ENCODE measurements at regions not wholly inside any gene's neighbourhood (a gene's known extent, or its start where the extent isn't known, plus 50 kb on each side); places are given as distances from the start of the nearest gene placed in this dataset.

- peaks cover 11% of the 10 kb centered on the region for H3K27me3 Mint-ChIP-seq (ENCODE audit: unreplicated experiment)
- CTCF ChIA-PET: no interaction called here
- H3K27ac Mint-ChIP-seq (ENCODE audit: unreplicated experiment): no peak overlapping the region
- H3K36me3 Mint-ChIP-seq (ENCODE audit: insufficient read depth, unreplicated experiment): no peaks in the 10 kb centered on the region
- TF ChIP-seq, protein P1, sequence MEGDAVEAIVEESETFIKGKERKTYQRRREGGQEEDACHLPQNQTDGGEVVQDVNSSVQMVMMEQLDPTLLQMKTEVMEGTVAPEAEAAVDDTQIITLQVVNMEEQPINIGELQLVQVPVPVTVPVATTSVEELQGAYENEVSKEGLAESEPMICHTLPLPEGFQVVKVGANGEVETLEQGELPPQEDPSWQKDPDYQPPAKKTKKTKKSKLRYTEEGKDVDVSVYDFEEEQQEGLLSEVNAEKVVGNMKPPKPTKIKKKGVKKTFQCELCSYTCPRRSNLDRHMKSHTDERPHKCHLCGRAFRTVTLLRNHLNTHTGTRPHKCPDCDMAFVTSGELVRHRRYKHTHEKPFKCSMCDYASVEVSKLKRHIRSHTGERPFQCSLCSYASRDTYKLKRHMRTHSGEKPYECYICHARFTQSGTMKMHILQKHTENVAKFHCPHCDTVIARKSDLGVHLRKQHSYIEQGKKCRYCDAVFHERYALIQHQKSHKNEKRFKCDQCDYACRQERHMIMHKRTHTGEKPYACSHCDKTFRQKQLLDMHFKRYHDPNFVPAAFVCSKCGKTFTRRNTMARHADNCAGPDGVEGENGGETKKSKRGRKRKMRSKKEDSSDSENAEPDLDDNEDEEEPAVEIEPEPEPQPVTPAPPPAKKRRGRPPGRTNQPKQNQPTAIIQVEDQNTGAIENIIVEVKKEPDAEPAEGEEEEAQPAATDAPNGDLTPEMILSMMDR (IDR thresholded peaks at IDR 0.05; ENCODE audit: unreplicated experiment): no peak
- no peak overlapping the region for H3K4me3 Mint-ChIP-seq (ENCODE audit: low read depth, unreplicated experiment)
- H3K4me1 Mint-ChIP-seq (ENCODE audit: low read depth, unreplicated experiment): no peaks in the 10 kb centered on the region
- no TSS peak for BruUV-seq (replicated peaks)
- DNase-seq: no peak
- intact Hi-C loops (cut with micrococcal nuclease; ENCODE audit: unreplicated experiment): no loop called here
- H3K9me3 Mint-ChIP-seq (ENCODE audit: low read depth, unreplicated experiment): no peaks in the 10 kb centered on the region
Measured at GRCh38 chr12:15033029-15033428, 60.2 kb downstream of the PDE6H start.

DNA sequence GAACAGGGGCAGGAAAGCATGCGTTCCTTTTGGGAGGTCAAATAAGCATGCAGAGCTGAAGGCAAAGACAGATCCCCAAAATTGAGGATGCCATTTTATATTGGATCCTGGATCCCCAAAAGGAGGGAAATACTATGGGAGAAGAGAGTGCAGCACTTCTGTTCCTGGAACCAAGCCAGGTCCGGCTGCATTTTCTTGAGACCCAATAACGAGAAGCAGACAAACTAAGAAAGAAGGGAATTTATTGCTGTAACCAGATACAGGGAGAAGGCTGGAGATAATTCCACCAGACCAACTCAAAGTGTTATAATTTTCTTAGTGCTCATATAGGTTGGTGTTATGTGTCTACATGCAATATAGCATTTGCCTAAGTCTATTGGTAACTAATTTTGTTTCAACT, 60.8 kb downstream of the PDE6H start:
- intact Hi-C loops (cut with micrococcal nuclease; ENCODE audit: unreplicated experiment): no loop called here
- Mint-ChIP-seq H3K36me3 (ENCODE audit: insufficient read depth, unreplicated experiment) (no peaks in the 10 kb centered on the region), H3K9me3 (ENCODE audit: low read depth, unreplicated experiment) (no peaks in the 10 kb centered on the region), H3K27ac (ENCODE audit: unreplicated experiment) (no peak overlapping the region), H3K4me1 (ENCODE audit: low read depth, unreplicated experiment) (no peaks in the 10 kb centered on the region), H3K27me3 (ENCODE audit: unreplicated experiment) (peaks cover 11% of the 10 kb centered on the region), H3K4me3 (ENCODE audit: low read depth, unreplicated experiment) (no peak overlapping the region)
- BruUV-seq (replicated peaks): no TSS peak
- CTCF ChIA-PET: no interaction called here
- DNase-seq: no peak
- TF ChIP-seq, protein P1 (IDR thresholded peaks at IDR 0.05; ENCODE audit: unreplicated experiment): no peak

- TF ChIP-seq, protein P1 (IDR thresholded peaks at IDR 0.05; ENCODE audit: unreplicated experiment): no peak
- Mint-ChIP-seq H3K4me3 (ENCODE audit: low read depth, unreplicated experiment) (no peak overlapping the region), H3K27me3 (ENCODE audit: unreplicated experiment) (peaks cover under 1% of the 10 kb centered on the region), H3K9me3 (ENCODE audit: low read depth, unreplicated experiment) (no peaks in the 10 kb centered on the region), H3K4me1 (ENCODE audit: low read depth, unreplicated experiment) (no peaks in the 10 kb centered on the region), H3K36me3 (ENCODE audit: insufficient read depth, unreplicated experiment) (no peaks in the 10 kb centered on the region), H3K27ac (ENCODE audit: unreplicated experiment) (no peak overlapping the region)
- DNase-seq: no peak
- no TSS peak for BruUV-seq (replicated peaks)
- intact Hi-C loops (cut with micrococcal nuclease; ENCODE audit: unreplicated experiment): no loop called here
- CTCF ChIA-PET: no interaction called here
Measured at GRCh38 chr12:15035185-15035584, 62.3 kb downstream of the PDE6H start.

DNA sequence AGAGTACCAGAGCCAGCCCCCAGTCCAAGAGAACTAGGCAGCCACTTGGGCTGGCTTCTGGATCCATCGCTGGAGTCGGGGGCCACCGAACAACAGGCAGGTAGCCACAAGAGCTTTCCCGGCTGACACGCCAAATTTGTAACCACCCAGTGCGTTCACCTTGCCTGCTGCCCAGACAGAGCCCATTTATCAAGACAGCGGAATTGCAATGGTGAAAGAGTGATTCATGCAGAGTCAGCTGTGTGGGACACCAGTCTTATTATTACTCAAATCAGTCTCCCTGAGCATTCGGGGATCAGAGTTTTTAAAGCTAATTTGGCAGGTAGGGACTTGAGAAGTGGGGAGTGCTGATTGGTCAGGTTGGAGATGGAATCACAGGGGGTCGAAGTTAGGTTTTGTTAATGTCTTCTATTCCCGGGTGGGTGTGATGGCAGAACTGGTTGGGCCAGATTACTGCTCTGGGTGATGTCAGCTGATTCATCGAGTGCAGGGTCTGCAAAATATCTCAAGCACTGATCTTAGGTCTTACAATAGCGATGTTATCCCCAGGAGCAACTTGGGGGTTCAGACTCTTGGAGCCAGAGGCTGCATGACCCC, 64.3 kb downstream of the PDE6H start:
- Mint-ChIP-seq H3K27me3 (ENCODE audit: unreplicated experiment) (no peaks in the 10 kb centered on the region), H3K27ac (ENCODE audit: unreplicated experiment) (no peak overlapping the region), H3K36me3 (ENCODE audit: insufficient read depth, unreplicated experiment) (no peaks in the 10 kb centered on the region), H3K4me3 (ENCODE audit: low read depth, unreplicated experiment) (no peak overlapping the region), H3K4me1 (ENCODE audit: low read depth, unreplicated experiment) (no peaks in the 10 kb centered on the region), H3K9me3 (ENCODE audit: low read depth, unreplicated experiment) (no peaks in the 10 kb centered on the region)
- BruUV-seq (replicated peaks): no TSS peak
- DNase-seq: peak; percentile 3
- TF ChIP-seq, protein P1 (IDR thresholded peaks at IDR 0.05; ENCODE audit: unreplicated experiment): no peak
- CTCF ChIA-PET: no interaction called here
- intact Hi-C loops (cut with micrococcal nuclease; ENCODE audit: unreplicated experiment): no loop called here

All from Calu3 (cell line).